DMS53 treated with DMSO at 0.1 percent for 48 hours (cell line): ENCODE measurements at regions not wholly inside any gene's neighbourhood (a gene's known extent, or its start where the extent isn't known, plus 50 kb on each side); places are given as distances from the start of the nearest gene placed in this dataset.
"Not testable (repeated sequence)": the region's sequence is repeated elsewhere in the genome, so short reads cannot be mapped to it uniquely, and the experiment has no call there.

Experiments
- DNase-seq: peaks from one replicate; lab custom pipeline; 2025; ENCODE audit not compliant: unreplicated experiment; lab: John Stamatoyannopoulos, UW

DNA sequence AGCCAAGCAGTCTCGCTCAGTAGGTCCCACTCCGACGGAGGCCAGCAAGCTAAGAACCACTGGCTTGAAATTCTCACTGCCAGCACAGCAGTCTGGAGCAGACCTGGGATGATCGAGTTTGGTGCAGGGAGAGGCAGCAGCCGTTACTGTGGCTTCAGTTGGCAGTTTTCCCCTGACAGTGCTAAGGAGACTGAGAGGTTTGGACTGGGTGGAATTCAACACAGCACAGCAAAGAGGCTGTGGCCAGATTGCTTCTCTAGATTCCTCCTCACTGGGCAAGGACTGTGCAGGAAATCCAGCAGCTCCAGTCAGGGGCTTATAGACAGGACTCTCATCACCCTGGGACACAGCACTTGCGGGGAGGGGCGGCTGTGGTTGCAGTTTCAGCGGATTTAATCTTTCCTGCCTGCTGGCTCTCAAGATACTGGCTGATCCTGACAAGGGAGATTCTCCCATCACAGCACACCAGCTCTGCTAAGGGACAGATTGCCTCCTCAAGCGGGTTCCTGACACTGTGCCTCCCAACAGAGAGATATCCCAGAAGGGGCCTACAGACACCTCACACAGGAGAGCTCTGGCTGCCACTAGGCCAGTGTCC is 122.1 kb downstream of the YIPF5 start:
- no peak for DNase-seq

DNA sequence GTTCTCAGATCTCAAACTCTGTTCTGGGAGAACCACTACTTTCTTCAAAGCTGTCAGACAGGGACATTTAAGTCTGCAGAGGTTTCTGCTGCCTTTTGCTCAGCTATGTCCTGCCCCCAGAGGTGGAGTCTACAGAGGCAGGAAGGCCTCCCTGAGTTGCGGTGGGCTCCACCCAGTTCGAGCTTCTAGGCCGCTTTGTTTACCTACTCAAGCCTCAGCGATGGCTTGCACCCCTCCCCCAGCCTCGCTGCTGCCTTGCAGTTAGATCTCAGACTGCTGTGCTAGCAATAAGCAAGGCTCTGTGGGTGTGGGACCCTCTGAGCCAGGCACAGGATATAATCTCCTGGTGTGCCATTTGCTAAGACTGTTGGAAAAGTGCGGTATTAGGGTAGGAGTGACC is 115.1 kb downstream of the YIPF5 start:
- DNase-seq: not testable (repeated sequence)

DNA sequence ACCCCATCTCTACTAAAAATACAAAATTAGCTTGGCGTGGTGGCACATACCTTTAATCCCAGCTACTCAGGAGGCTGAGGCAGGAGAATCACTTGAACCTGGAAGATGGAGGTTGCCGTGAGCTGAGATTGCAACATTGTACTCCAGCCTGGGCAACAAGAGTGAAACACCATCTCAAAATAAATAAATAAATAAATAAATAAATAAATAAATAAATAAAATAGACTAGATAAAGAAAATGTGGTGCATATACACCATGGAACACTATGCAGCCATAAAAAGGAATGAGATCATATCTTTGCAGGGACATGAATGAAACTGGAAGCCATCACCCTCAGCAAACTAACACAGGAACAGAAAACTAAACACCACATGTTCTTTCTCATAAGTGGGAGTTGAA is 110.4 kb downstream of the YIPF5 start:
- DNase-seq: not testable (repeated sequence)

DNA sequence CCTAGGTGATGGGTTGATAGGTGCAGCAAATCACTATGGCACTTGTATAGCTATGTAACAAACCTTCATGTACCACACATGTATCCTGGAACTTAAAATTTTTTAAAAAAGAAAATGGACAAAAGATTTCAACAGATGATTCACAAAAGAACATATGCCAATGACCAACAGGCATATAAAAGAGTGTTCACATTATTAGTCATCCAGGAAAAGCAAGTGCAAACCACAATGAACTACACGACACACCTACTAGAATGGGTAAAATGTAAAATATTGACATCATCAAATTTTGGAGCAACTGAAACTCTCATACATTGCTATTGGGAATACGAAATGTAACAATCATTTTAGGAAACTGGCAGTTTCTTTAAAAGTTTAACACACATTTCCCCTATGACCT is 109.9 kb downstream of the YIPF5 start:
- no peak for DNase-seq

DNA sequence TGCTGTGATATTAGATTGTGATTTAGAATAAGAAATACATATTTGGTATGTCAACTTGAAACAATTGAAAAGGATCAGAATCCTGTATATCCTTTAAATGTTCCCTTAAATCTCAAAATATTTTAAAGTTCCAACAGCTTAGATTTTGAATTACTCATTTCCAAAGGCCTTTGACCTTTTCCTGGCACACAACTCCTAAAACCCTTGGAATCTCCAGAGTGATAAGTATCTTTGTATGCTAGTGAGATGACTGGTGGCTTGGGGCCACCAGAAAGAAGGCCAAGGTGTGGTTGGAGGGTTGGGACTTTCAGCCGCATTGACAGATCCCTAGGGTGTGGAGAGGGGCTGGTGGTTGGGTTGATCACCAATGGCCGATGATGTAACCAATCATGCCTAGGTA is 104.7 kb downstream of the YIPF5 start:
- DNase-seq: no peak

DNA sequence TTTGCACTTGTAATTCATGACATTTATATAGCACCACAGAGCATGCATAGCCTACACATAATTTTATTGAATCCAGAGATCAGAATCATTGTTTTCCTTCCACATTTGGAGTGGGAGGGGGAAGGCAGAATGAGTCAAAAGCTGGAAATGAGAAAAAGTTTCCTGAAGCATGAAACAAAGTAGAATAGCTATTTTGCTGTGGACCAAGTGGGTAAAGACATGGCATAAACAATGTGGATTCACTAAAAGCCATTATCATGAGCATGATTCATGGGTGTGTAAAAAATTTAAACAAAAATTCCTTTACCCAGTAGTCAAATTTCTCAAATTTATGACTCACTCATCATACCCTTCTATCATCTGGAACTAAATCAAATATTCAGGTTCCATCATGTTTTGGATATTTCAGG is 97.9 kb downstream of the YIPF5 start:
- no peak for DNase-seq

DNA sequence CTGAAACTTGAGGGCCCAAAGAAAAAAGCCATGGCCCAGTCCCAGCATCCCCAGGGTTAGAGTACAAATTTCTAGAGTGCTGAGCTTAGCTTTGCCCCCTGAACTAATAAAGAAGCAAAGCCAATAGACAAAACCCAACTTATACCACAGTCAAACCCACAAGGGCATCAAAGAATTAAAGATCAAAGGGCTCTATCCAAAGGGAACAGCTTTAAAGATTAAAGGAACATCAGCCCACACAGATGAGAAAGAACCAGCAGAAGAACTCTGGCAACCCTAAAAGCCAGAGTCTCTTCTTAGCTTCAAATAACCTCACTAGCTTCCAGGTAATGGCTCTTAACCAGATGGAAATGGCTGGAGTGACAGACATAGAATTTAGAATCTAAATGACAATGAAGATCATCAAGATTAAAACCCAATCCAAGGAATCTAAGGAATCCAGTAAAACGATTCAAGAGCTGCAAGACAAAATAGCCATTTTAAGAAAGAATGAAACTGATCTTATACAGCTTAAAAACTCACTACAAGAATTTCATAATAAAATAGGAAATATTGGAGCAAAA is 93.9 kb downstream of the YIPF5 start:
- no peak for DNase-seq

DNA sequence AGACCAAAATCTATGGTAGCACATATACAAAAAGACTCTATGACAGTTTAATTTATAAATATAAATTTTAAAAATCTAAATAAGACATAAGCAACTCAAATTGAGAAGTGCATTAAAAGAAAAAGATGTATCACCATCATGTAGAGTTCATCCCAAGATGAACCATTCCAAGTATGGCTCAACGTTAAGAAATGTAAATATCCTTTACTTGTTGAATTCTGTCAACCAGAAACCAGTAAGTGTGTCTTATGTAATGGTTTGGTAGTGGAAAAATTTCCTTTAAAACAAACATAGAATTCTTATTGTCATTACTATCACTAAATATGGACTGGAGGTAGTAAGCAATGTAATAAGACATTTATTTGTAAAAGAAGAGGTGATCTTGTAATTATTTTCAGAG is 87.3 kb downstream of the YIPF5 start:
- no peak for DNase-seq

DNA sequence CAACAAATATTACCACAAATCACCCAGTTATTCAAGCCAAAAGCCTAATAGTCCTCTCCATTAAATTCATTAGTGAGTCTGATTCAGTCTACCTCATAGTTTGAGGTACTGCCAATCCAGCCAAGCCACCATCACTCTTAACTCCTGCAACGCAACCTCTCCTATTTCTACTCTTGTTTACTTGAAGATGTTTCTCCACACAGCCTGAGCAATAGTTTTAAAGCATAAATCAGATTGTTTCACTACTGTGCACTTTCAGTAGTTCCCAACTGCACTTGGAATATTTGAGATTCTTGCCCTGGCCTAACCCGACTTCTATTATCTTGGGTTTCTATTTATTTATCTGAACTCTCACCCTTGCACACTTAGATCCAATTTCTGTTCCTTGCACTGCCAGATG is 85.5 kb downstream of the YIPF5 start:
- no peak for DNase-seq

DNA sequence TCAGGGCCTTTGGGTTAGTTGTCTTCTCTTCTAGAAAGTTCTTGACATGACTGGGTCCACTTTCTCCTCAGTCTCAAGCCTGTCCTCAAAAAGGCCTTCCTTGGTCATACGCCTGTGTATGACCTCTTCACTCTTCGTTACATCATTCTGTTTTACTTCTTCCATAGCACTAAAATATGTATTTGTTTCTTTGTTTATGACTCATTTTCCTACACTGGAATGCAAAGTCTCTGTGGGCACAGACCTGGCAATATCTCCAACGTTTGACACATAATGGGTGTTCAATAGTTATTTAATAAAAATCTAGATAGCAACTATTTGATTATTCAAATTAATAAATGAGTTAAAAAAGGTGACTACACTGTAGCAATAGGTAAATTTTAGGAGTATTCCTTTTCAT is 85.1 kb downstream of the YIPF5 start:
- no peak for DNase-seq

DNA sequence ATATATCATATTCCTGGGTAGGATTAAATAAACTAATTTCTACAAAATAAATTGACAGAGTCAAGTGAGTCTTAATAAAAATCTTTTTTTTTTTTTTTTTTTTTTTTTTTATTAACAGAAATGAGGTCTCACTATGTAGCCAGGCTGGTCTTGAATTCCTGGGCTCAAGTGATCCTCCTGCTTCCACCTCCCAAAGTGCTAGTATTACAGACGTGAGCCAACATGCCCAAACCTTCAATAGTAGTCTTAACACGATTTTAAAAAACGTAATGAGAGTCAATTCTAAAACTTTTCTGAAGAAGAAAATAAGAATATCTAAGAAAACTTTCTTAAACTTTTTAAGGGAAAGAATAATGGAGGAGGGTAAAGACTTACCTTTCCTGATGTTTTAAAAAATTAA is 84.2 kb downstream of the YIPF5 start:
- no peak for DNase-seq

DNA sequence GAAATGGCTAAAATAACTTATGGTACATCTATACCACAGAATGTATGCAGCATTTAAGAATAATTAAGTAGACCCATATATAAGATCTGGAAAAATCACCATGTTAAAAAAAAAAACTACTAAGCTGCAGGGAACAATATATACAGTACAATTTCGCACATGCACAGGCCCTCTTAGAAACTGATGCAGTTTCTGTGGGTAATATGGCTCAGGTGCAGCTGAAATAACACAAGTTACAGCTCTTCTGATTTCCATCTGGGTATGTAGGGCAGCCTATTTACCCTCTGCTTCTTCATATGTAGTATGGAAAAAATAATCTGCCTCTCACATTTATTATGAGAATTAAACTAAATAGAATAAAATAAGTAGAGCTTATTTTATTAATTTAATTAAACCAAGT is 82.9 kb downstream of the YIPF5 start:
- DNase-seq: no peak

DNA sequence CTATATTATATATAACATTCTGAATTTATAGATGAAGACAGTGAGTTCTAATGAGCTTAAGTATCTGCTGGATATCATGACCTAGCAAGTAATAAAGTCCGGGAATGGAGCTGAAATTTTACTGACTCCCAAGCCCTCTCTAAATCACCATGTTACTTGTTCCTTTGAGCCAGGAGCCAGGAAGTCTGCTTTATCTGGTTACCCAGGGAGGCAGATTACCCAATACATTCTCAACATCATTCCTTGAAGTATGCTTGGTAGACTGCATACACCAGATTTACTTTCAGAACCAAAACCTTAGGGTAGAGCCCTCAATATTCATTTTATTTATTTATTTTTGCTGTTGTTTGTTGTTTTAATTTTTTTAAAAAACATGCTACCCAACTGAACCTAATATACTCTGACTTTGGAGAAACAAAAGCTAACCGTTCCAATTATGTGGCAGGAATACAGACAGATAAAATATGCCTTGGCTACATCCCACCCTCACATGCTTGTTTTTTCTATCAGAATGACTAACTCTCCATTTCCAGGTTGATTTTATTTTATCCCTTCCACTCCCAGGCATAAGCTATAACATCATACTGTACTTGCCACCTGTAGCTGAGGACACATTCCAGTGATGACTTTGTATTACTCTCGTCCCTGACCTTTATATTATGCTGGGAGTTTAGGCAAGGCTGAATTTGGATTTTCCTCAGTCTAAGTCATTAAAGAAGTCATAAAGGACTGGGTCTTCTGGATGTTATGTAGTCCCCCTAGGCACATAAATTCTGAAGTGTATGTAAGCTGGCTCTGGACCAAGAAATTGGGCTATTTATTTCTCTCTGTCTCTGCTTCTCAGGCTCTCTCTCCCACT is 82.0 kb downstream of the YIPF5 start:
- no peak for DNase-seq

DNA sequence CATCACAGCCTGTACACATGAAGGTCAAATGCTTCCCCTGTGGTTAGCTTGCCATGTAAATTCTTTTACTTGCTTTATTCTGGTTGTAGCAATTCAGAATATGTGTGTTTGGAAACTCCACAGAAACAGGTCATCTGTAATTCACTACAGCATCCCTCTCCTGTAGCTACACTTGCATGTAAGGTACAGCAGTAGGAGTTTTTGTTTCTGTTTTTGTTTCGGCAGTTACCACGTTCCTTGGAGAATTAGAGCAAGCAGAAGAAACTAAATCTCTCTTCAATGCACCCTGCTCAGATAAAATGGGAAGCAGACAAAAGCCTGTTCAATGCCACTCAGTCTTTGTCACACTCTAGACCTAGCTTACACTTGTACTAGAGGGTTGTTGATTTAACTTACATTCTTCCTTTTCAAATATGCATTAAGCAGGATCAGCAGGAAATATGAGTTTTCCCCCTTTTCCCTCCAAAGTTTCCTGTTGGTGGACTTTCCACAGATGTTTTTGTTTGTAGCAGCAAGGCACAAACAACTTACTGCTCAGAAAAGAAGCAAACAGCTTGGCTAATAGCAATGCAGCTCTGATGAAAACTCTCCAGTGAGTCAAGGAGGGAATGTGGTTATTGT is 80.9 kb downstream of the YIPF5 start:
- no peak for DNase-seq

DNA sequence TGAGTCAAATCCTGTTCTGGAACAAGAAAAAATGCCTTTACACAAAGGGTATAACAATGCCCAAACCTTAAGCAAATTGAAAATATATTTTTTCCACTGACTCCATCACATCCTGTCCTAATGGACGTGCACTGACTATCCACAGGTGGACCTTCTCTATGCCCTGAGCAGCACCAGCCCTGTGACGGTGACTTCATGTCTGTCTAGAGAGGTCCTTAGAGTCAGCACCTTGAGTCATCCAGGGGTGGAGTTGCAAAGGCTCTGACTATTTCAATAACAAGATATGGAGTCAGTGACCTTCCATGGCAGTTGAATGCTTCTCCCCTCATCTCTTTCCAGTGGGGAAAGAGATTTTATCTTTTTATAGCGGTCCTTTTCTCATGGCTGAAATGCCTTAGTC is 78.0 kb downstream of the YIPF5 start:
- DNase-seq: no peak

DNA sequence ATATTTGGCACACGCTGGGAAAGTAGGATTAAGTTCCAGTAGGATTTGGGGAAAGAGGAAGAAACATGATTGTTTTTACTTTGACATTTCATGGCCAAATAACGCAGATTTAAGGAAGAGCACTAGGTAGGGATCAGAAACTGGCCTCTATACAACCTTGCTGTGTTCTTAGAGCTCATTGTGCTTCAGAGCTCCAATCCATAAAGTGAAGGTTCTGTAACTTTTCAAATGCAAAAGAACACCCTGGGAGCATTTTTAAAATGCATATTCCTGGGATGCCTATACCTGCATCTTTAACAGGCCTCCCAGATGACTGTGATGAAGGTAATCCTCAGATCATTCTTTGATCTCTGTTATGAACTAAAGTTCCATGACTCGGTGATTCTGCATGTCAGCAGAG is 77.1 kb downstream of the YIPF5 start:
- DNase-seq: no peak

DNA sequence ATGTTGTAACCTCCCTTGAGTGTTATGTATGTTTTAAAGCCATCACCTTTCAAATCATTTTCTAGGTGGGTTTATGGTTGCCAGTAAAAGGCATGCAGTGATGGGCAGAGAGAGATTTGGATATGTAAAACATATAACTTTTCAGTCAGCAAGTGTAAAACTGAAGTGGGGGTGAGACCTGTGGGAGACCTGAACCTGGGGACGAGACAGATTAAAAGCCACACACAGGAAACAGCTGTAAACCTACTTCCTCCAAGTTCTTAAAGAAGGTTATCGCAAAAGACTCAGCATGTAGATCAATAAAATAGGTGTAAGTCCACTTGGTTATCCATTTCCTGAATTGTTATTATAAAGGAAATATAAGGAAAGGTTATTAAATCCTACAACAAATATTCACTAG is 76.6 kb downstream of the YIPF5 start:
- DNase-seq: no peak

DNA sequence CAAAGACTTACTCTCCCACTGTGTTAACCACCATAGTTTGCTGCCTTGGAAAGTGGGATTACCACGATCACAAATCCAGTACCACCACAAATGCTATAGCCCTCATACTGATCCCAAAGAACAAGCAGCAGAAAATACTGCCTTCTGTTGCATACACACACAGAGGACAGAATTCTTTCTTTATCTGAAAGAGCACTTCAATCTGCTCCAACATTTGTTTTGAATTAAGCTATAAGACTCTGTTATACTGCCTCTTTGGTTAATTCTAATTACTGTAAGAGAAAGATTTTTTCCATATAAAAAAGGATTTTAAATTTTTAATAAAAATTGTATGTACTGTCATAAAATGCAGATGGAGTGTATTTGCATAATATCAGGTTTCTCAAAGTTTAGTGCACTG is 69.8 kb downstream of the YIPF5 start:
- no peak for DNase-seq

DNA sequence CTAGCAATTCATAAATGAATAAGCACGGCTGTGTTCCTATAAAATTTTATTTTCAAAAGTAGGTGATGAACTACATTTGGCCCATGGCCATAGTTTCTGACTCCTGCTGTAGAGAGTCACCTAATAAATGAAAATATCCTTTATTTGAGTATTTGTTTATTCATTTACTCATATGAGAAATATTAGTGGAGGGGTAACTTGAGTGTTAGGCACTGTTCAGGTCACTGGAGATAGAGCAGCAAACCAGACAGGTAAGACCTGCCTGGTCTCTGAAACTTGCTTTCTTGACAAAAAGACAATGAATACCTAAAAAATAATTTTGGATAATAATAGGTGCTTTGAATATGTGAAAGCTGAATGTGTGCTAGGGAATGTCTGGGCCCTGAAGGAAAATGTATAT is 68.8 kb downstream of the YIPF5 start:
- no peak for DNase-seq

DNA sequence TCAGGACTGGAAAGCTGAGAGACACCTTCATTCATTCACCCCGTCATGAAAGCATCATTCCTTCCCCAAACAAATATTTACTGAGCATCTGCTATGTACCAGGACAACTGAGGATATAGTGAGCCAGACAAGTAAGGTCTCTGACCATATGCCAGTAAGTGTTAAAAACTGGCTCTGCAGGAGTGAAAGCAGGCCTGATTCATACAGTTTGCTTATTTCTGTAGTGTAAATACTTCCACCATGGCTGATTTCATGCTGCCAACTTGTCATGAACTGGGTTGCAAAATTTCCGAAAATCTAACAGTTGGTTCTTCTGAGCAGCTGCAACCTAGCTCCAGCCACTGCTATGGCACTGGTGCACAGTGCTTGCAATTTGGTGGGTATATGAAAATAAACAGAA is 68.1 kb downstream of the YIPF5 start:
- no peak for DNase-seq

DNA sequence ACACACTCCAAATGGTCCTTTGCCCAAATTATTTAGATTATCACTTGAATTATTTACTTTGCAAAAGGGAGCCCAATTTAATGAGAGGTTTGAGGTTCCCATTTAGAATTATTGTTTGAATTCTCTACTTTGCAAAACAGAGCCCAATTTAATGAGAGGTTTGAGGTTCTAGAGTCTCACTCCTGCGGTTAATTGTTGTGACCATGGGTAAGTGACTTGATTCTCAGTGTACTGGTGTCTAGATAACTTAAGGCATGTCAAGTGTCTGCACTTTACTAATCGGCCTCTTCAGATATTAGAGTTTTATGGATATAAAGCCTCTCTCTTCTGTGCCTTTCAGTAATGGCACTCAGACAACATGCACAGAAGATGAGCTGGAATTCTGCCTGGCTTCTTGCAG is 67.5 kb downstream of the YIPF5 start:
- no peak for DNase-seq
